ENCODE measurements at regions not wholly inside any gene's neighbourhood (a gene's known extent, or its start where the extent isn't known, plus 50 kb on each side); places are given as distances from the start of the nearest gene placed in this dataset.

- Histone ChIP-seq H3K36me3 (ENCODE audit: insufficient read depth, low read length) (no peaks in the 10 kb centered on the region), H3K79me2 (ENCODE audit: insufficient read depth, low read length) (no peaks in the 10 kb centered on the region), H4K20me1 (ENCODE audit: insufficient read depth, low read length) (no peaks in the 10 kb centered on the region), H3K27ac (ENCODE audit: low read length) (no peak overlapping the region), H3K9me3 (ENCODE audit: insufficient read depth, low read length, severe bottlenecking) (peaks cover 8% of the 10 kb centered on the region), H3K9ac (ENCODE audit: low read depth, low read length) (no peak overlapping the region), H3K4me2 (ENCODE audit: insufficient read depth, low read length) (no peak overlapping the region), H3K27me3 (ENCODE audit: insufficient read depth, low read length, poor library complexity) (no peaks in the 10 kb centered on the region), H3K4me3 (ENCODE audit: low read depth in 1 of 2, low read length in 2 of 2) (no peak overlapping the region), H3K4me1 (ENCODE audit: insufficient read depth, low read length) (no peaks in the 10 kb centered on the region), H2AFZ (ENCODE audit: low read depth, low read length) (no peak overlapping the region)
- no peak for ATAC-seq (ENCODE audit: insufficient read depth, low read depth)
- TF ChIP-seq EZH2 (IDR thresholded peaks at IDR 0.05; ENCODE audit: borderline replicate concordance, low read depth, low read length, severe bottlenecking) = no peak
- TF ChIP-seq, protein P1, sequence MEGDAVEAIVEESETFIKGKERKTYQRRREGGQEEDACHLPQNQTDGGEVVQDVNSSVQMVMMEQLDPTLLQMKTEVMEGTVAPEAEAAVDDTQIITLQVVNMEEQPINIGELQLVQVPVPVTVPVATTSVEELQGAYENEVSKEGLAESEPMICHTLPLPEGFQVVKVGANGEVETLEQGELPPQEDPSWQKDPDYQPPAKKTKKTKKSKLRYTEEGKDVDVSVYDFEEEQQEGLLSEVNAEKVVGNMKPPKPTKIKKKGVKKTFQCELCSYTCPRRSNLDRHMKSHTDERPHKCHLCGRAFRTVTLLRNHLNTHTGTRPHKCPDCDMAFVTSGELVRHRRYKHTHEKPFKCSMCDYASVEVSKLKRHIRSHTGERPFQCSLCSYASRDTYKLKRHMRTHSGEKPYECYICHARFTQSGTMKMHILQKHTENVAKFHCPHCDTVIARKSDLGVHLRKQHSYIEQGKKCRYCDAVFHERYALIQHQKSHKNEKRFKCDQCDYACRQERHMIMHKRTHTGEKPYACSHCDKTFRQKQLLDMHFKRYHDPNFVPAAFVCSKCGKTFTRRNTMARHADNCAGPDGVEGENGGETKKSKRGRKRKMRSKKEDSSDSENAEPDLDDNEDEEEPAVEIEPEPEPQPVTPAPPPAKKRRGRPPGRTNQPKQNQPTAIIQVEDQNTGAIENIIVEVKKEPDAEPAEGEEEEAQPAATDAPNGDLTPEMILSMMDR (IDR thresholded peaks at IDR 0.05; ENCODE audit: borderline replicate concordance, extremely low read depth, low read length, poor library complexity, severe bottlenecking) = no peak
- no peak for DNase-seq
Observed at GRCh38 chr2:15851076-15851693, 89.2 kb upstream of the MYCN start.

- no peak overlapping the region for H3K4me3 ChIP-seq (ENCODE audit: low read depth in 1 of 2, low read length in 2 of 2)
- no peaks in the 10 kb centered on the region for H3K79me2 ChIP-seq (ENCODE audit: insufficient read depth, low read length)
- H3K9me3 ChIP-seq (ENCODE audit: insufficient read depth, low read length, severe bottlenecking) = no peaks in the 10 kb centered on the region
- H3K9ac ChIP-seq (ENCODE audit: low read depth, low read length) = no peak overlapping the region
- no peaks in the 10 kb centered on the region for H3K27me3 ChIP-seq (ENCODE audit: insufficient read depth, low read length, poor library complexity)
- TF ChIP-seq, protein P1 (IDR thresholded peaks at IDR 0.05; ENCODE audit: borderline replicate concordance, extremely low read depth, low read length, poor library complexity, severe bottlenecking) = no peak
- no peak for TF ChIP-seq EZH2 (IDR thresholded peaks at IDR 0.05; ENCODE audit: borderline replicate concordance, low read depth, low read length, severe bottlenecking)
- H3K27ac ChIP-seq (ENCODE audit: low read length) = no peak overlapping the region
- no peak overlapping the region for H3K4me2 ChIP-seq (ENCODE audit: insufficient read depth, low read length)
- no peak overlapping the region for H2AFZ ChIP-seq (ENCODE audit: low read depth, low read length)
- ATAC-seq (ENCODE audit: insufficient read depth, low read depth) (no peak), DNase-seq (no peak)
- no peaks in the 10 kb centered on the region for H4K20me1 ChIP-seq (ENCODE audit: insufficient read depth, low read length)
- no peaks in the 10 kb centered on the region for H3K36me3 ChIP-seq (ENCODE audit: insufficient read depth, low read length)
- no peaks in the 10 kb centered on the region for H3K4me1 ChIP-seq (ENCODE audit: insufficient read depth, low read length)
Observed at GRCh38 chr2:15852811-15853210, 87.5 kb upstream of the MYCN start.

GRCh38 chr2:15853903-15854302 is 86.4 kb upstream of the MYCN start:
- TF ChIP-seq, protein P1 (IDR thresholded peaks at IDR 0.05; ENCODE audit: borderline replicate concordance, extremely low read depth, low read length, poor library complexity, severe bottlenecking) = no peak
- H3K4me3 ChIP-seq (ENCODE audit: low read depth in 1 of 2, low read length in 2 of 2) = no peak overlapping the region
- no peaks in the 10 kb centered on the region for H3K79me2 ChIP-seq (ENCODE audit: insufficient read depth, low read length)
- ATAC-seq (ENCODE audit: insufficient read depth, low read depth) (no peak), DNase-seq (no peak)
- no peak overlapping the region for H3K27ac ChIP-seq (ENCODE audit: low read length)
- no peak overlapping the region for H2AFZ ChIP-seq (ENCODE audit: low read depth, low read length)
- H4K20me1 ChIP-seq (ENCODE audit: insufficient read depth, low read length) = no peaks in the 10 kb centered on the region
- H3K4me2 ChIP-seq (ENCODE audit: insufficient read depth, low read length) = no peak overlapping the region
- H3K4me1 ChIP-seq (ENCODE audit: insufficient read depth, low read length) = no peaks in the 10 kb centered on the region
- H3K9ac ChIP-seq (ENCODE audit: low read depth, low read length) = no peak overlapping the region
- no peaks in the 10 kb centered on the region for H3K27me3 ChIP-seq (ENCODE audit: insufficient read depth, low read length, poor library complexity)
- H3K9me3 ChIP-seq (ENCODE audit: insufficient read depth, low read length, severe bottlenecking) = no peaks in the 10 kb centered on the region
- H3K36me3 ChIP-seq (ENCODE audit: insufficient read depth, low read length) = no peaks in the 10 kb centered on the region

Measured in DND-41 (cell line).